ENCODE measurements at regions not wholly inside any gene's neighbourhood (a gene's known extent, or its start where the extent isn't known, plus 50 kb on each side); places are given as distances from the start of the nearest gene placed in this dataset.

DNA sequence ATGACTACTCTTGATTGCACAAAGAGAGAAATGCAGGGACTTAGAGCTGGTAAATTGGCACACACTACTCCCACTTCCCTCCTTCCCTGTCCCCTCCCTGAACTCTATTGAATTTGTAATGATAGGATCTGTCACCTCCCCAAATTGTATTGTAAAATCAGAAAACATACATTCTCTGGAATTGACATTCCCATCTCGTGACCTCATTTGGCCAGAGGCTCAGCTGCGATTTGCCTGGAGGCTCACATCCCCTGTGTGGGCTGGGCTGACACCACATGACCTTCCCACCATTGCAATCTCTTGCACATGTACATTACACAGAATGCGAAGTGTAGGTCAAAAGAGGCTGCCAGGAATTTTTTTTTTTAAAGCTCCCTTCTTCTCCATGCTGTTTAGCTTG is 172.1 kb downstream of the MID1IP1 start:
- no peak overlapping the region for H2BK15ac ChIP-seq (ENCODE audit: low read depth, low read length)
- WGBS (ENCODE audit: extremely low coverage, insufficient read length, low lambda C conversion rate) = no CpG with 5 or more reads among the region's 3 CpGs
- TF ChIP-seq, protein P1, sequence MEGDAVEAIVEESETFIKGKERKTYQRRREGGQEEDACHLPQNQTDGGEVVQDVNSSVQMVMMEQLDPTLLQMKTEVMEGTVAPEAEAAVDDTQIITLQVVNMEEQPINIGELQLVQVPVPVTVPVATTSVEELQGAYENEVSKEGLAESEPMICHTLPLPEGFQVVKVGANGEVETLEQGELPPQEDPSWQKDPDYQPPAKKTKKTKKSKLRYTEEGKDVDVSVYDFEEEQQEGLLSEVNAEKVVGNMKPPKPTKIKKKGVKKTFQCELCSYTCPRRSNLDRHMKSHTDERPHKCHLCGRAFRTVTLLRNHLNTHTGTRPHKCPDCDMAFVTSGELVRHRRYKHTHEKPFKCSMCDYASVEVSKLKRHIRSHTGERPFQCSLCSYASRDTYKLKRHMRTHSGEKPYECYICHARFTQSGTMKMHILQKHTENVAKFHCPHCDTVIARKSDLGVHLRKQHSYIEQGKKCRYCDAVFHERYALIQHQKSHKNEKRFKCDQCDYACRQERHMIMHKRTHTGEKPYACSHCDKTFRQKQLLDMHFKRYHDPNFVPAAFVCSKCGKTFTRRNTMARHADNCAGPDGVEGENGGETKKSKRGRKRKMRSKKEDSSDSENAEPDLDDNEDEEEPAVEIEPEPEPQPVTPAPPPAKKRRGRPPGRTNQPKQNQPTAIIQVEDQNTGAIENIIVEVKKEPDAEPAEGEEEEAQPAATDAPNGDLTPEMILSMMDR (conservative IDR thresholded peaks at IDR 0.05) = no peak
- DNase-seq = no peak
- H3K27ac Mint-ChIP-seq = no peak overlapping the region
- H2BK20ac ChIP-seq (ENCODE audit: low read depth, low read length, poor library complexity, severe bottlenecking) = no peak overlapping the region
- H2AK5ac ChIP-seq (ENCODE audit: insufficient read length, low read length) = no peak overlapping the region
- no peak overlapping the region for H3K4ac ChIP-seq (ENCODE audit: low read depth, low read length)
- no peak overlapping the region for H3K18ac ChIP-seq (ENCODE audit: insufficient read length, low read depth, low read length)
- H2BK5ac ChIP-seq (ENCODE audit: insufficient read length, low read length) = no peak overlapping the region
- no peaks in the 10 kb centered on the region for H3K23me2 ChIP-seq (ENCODE audit: insufficient read length, low read depth, low read length, poor library complexity, severe bottlenecking)
- no peak overlapping the region for H4K8ac ChIP-seq (replicated peaks; ENCODE audit: insufficient read length, low read depth, low read length)
- no peaks in the 10 kb centered on the region for H3K79me2 ChIP-seq (ENCODE audit: insufficient read depth, low read length)
- H3K9me3 Mint-ChIP-seq = peaks cover 58 to 63% of the 10 kb centered on the region in 2 experiments
- peaks cover 0 to 2% (median 0%) of the 10 kb centered on the region in 3 experiments; a peak in 1 of 7 replicates for H3K36me3 Mint-ChIP-seq (ENCODE audit: insufficient read depth in 1 of 3, low read depth in 3 of 3)
- H4K5ac ChIP-seq (ENCODE audit: insufficient read length, low read depth, low read length) = no peak overlapping the region
- no peaks in the 10 kb centered on the region for H3K27me3 Mint-ChIP-seq (ENCODE audit: low read depth)
- H3K9me3 ChIP-seq (ENCODE audit: control insufficient read depth, low read depth, low read length) = no peaks in the 10 kb centered on the region
- no peak overlapping the region for H3K4me2 ChIP-seq (ENCODE audit: insufficient read depth, insufficient read length, low read length)
- H2BK120ac ChIP-seq (ENCODE audit: low read depth, low read length, poor library complexity, severe bottlenecking) = no peak overlapping the region
- H3K56ac ChIP-seq (ENCODE audit: insufficient read length, low read depth, low read length) = no peak overlapping the region
- no peak overlapping the region for H3K9ac ChIP-seq (ENCODE audit: extremely low read depth, insufficient read length, low read length)
- H3T11ph ChIP-seq (ENCODE audit: low read length) = no peak overlapping the region
- H2AFZ ChIP-seq (ENCODE audit: low read length) = no peak overlapping the region
- no peaks in the 10 kb centered on the region for H3K4me1 Mint-ChIP-seq
- H3K23ac ChIP-seq (ENCODE audit: insufficient read length, low read depth, low read length) = no peak overlapping the region
- no peaks in the 10 kb centered on the region for H3K27me3 ChIP-seq (ENCODE audit: insufficient read depth, low read length)
- H4K20me1 ChIP-seq (ENCODE audit: control insufficient read depth, insufficient read depth, insufficient read length) = no peaks in the 10 kb centered on the region
- H2BK12ac ChIP-seq (ENCODE audit: insufficient read length, low read depth, low read length) = no peak overlapping the region
- no peak overlapping the region for H3K4me3 Mint-ChIP-seq
- no peaks in the 10 kb centered on the region for H3K4me1 ChIP-seq (ENCODE audit: insufficient read depth, low read length)
- no peaks in the 10 kb centered on the region for H3K79me1 ChIP-seq (ENCODE audit: insufficient read depth, low read depth, low read length, poor library complexity, severe bottlenecking)
- H3K27ac ChIP-seq (ENCODE audit: insufficient read length, low read depth, low read length) = no peak overlapping the region
- no peak overlapping the region for H4K91ac ChIP-seq (ENCODE audit: insufficient read length, low read depth, low read length)
- H3K14ac ChIP-seq (ENCODE audit: insufficient read depth, low read length) = no peak overlapping the region

Measured in H9 (cell line).